Right lobe of liver (tissue), 6 donors: ENCODE measurements at regions not wholly inside any gene's neighbourhood (a gene's known extent, or its start where the extent isn't known, plus 50 kb on each side); places are given as distances from the start of the nearest gene placed in this dataset.
"Not testable (repeated sequence)": the region's sequence is repeated elsewhere in the genome, so short reads cannot be mapped to it uniquely, and the experiment has no call there.

Experiments used
- ATAC-seq, 4 donors: fragments of 200-7000 bp; cut with Tn5 transposase; one replicate each; pipeline ENCODE4 v1.9.1; 2020; ENCODE audit warnings: mild to moderate bottlenecking in 4 of 4, moderate library complexity in 4 of 4
- DNase-seq, 3 donors: peaks; one replicate each; pipeline ENCODE4 v3.0.0-alpha.2; 2020
- H3K27ac ChIP-seq, 3 donors: fragments of 200-600 bp; one replicate each; pipeline ENCODE4 v1.8.0; 2022
- H3K27me3 ChIP-seq, 2 donors: fragments of 200-600 bp; one replicate each; pipeline ENCODE4 v1.8.0; 2022
- H3K36me3 ChIP-seq, 4 donors: fragments of 200-600 bp; sonication (generic) in 1 of 4; one replicate each; pipeline versions ENCODE4 v1.5.1 to v1.8.0; 2017 to 2022; ENCODE audit warnings: control low read depth in 1 of 4
- H3K4me1 ChIP-seq, 4 donors: fragments of 200-600 bp; sonication (generic) in 1 of 4; one replicate each; pipeline versions ENCODE4 v1.5.1 to v1.8.0; 2017 to 2022; ENCODE audit warnings: control low read depth in 1 of 4
- H3K4me3 ChIP-seq, 3 donors: fragments of 200-600 bp; one replicate each; pipeline ENCODE4 v1.8.0; 2022
- H3K9me3 ChIP-seq, 4 donors: fragments of 200-600 bp; sonication (generic) in 1 of 4; one replicate each; pipeline versions ENCODE4 v1.5.1 to v1.8.0; 2017 to 2022; ENCODE audit warnings: control low read depth in 1 of 4
- WGBS: methylation state at CpG from one replicate; pipeline ENCODE4 v1.1.6; 2018; ENCODE audit warnings: low coverage, low lambda C conversion rate; ENCODE audit not compliant: insufficient coverage; ENCODE audit errors: missing lambda C conversion rate; 5-methylcytosine and 5-hydroxymethylcytosine counted together
- intact Hi-C, 2 donors: fragments of 100-400 bp; cut with DNase I; formaldehyde crosslinking; loops; one replicate each; pipeline versions ENCODE4 v1.11.2 to v1.14.1; 2022
- donor health status: DM: no; HTN: yes; CAD: no.
- donor health status: DM: no; HTN: no; CAD: no.
- donor health status: DM: no; HTN: no; CAD: no.
- donor health status: DM: no; HTN: yes; CAD: no.
- donor health status: DM: no; HTN: yes; CAD: no.

GRCh38 chrY:25152322-25152721 is 100.4 kb upstream of the BPY2C start:
- DNase-seq, intact Hi-C loops, H3K36me3 ChIP-seq, H3K9me3 ChIP-seq, H3K27me3 ChIP-seq, H3K27ac ChIP-seq, H3K4me1 ChIP-seq, H3K4me3 ChIP-seq: not testable (repeated sequence)
- no CpG with 5 or more reads among the region's 2 CpGs for WGBS
- ATAC-seq = peak in 1 of 4 donors; percentile 82

GRCh38 chrY:25148007-25148406 is 96.1 kb upstream of the BPY2C start:
- intact Hi-C loops, H3K9me3 ChIP-seq, H3K4me3 ChIP-seq, H3K27me3 ChIP-seq, H3K4me1 ChIP-seq, DNase-seq, H3K27ac ChIP-seq, H3K36me3 ChIP-seq: not testable (repeated sequence)
- WGBS = no CpG with 5 or more reads among the region's 1 CpG
- ATAC-seq = peak in 1 of 4 donors; percentile 88

- H3K27ac ChIP-seq, ATAC-seq, H3K27me3 ChIP-seq, H3K36me3 ChIP-seq, H3K4me1 ChIP-seq, H3K9me3 ChIP-seq, H3K4me3 ChIP-seq, DNase-seq, intact Hi-C loops: not testable (repeated sequence)
- no CpG with 5 or more reads among the region's 3 CpGs for WGBS
These were observed 80.4 kb upstream of the BPY2C start for GRCh38 chrY:25132139-25132849.

GRCh38 chrY:25120897-25121296 is 69.0 kb upstream of the BPY2C start:
- no CpG with 5 or more reads among the region's 3 CpGs for WGBS
- ATAC-seq, H3K27ac ChIP-seq, H3K4me1 ChIP-seq, H3K9me3 ChIP-seq, H3K36me3 ChIP-seq, H3K4me3 ChIP-seq, DNase-seq, intact Hi-C loops, H3K27me3 ChIP-seq: not testable (repeated sequence)

GRCh38 chrY:25108180-25108579 is 56.3 kb upstream of the BPY2C start:
- ATAC-seq, H3K36me3 ChIP-seq, H3K4me3 ChIP-seq, H3K9me3 ChIP-seq, H3K27ac ChIP-seq, intact Hi-C loops, DNase-seq, H3K4me1 ChIP-seq, H3K27me3 ChIP-seq: not testable (repeated sequence)
- no CpG with 5 or more reads among the region's 3 CpGs for WGBS
